AG10803 (cell line): ENCODE measurements at regions not wholly inside any gene's neighbourhood (a gene's known extent, or its start where the extent isn't known, plus 50 kb on each side); places are given as distances from the start of the nearest gene placed in this dataset.
"Not testable (repeated sequence)": the region's sequence is repeated elsewhere in the genome, so short reads cannot be mapped to it uniquely, and the experiment has no call there.

ENCODE experiments used
- DNase-seq: peaks from one replicate; pipeline ENCODE4 v3.0.0; 2010; ENCODE audit warnings: low read depth
- H3K4me3 ChIP-seq: 2 replicates; pipeline ENCODE4 v1.5.1; 2011; ENCODE audit warnings: mild to moderate bottlenecking, low read length, control low read depth
- CTCF ChIP-seq: conservative IDR thresholded peaks from 2 replicates; pipeline ENCODE4 v1.5.1; 2011; ENCODE audit warnings: mild to moderate bottlenecking, low read length, control low read depth, inconsistent platforms

GRCh38 chr2:126979039-126980003 is 80.6 kb downstream of the TEX51 start:
- H3K4me3 ChIP-seq, result no peak overlapping the region
- no peak for TF ChIP-seq CTCF
- no peak for DNase-seq

DNA sequence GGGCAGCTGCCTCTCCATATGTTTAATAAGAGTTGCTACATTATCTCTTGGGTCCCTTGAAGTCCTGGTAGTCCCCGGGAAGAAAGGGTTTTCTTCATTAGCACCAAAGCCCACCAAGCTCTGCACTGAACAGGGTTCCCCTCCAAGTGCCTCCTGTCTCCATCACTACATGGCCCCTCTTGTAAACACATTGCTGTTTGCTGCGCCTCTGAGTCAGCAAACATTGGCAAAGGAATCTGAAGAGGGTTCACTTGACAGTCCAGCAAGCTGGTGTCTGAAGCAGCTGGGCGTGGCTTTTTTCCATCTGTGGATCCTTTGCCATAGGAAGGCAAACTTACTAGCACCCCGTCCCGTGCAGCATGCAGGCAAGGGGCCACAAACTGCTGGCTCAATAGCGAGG is 82.8 kb downstream of the TEX51 start:
- no peak for TF ChIP-seq CTCF
- DNase-seq, result no peak
- no peak overlapping the region for H3K4me3 ChIP-seq

DNA sequence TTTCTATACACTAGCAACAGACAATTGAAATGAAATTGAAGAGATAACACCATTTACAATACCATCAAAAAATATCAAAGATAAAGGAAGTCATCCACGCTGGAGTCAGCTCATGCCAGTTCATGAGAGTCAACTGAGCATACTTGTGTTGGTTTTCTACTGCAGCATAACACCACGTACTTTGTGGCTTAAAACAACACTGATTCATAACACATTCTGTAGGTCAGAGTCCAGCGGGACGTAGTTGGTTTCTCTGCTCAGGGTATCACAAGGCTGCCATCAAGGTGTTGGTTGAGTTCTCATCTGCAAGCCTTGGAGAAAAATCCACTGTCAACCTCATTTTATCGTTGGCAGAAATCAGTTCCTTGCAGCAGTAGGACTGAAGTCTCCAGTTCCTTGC is 84.2 kb downstream of the TEX51 start:
- TF ChIP-seq CTCF, result no peak
- no peak overlapping the region for H3K4me3 ChIP-seq
- no peak for DNase-seq

GRCh38 chr2:126986631-126987187 is 88.0 kb downstream of the TEX51 start:
- no peak for DNase-seq
- TF ChIP-seq CTCF, result no peak

DNA sequence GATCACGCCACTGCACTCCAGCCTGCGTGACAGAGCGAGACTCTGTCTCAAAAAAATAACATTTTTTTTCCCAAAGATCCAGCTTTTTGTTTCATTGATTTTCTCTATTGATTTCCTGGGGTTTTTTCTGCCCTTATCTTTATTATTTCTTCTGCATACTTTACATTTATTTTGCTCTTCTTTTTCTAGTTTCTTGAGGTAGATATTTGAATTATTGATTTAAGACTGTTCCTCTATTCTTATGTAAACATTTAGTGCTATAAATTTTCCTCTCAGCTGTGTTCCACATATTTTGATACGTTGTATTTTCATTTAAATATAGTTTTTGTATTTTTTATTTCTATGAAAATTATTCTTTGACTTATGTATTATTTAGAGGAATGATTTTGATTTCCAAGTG is 89.8 kb downstream of the TEX51 start:
- TF ChIP-seq CTCF, result no peak
- no peak overlapping the region for H3K4me3 ChIP-seq

More at GRCh38 chr2:126986631-126987187, 88.0 kb downstream of the TEX51 start:
- no peak overlapping the region for H3K4me3 ChIP-seq

DNA sequence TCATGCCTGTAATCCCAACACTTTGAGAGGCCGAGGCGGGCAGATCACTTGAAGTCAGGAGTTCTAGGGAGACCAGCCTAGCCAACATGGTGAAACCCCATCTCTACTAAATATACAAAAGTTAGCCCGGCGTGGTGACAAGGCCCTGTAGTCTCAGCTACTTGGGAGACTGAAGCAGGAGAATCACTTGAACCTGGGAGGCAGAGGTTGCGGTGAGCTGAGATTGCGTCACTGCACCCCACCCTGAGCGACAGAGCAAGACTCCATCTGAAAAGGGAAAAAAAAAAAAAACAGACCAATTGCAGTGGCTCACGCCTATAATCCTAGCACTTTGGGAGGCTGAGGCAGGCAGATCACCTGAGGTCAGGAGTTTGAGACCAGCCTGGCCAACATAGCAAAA is 90.4 kb downstream of the TEX51 start:
- not testable (repeated sequence) for H3K4me3 ChIP-seq, DNase-seq

More for the DNA sequence above, 89.8 kb downstream of the TEX51 start:
- DNase-seq, result no peak

DNA sequence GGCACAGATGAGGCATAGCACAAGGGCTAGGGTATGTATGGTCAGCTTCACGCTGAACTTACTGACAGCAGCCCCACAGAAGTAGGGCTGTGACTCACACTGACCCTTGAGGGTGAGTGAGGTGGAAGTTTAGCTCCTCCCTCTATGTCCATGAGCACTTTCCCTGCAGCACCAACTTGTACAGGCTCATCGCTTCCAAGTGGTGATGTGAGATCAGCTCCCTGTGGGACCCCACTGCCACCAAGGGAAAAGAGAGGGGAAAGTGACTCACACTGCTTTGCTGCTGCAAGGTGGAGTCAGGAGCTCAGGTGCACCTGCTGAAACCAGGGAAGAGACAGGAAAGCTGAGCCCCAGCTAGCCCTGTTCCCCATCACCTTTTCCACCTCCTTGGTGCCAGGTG is 91.5 kb downstream of the TEX51 start:
- no peak overlapping the region for H3K4me3 ChIP-seq
- no peak for TF ChIP-seq CTCF

More for the DNA sequence above, 91.5 kb downstream of the TEX51 start:
- DNase-seq, result no peak
